ENCODE measurements at regions not wholly inside any gene's neighbourhood (a gene's known extent, or its start where the extent isn't known, plus 50 kb on each side); places are given as distances from the start of the nearest gene placed in this dataset.
"Not testable (repeated sequence)": the region's sequence is repeated elsewhere in the genome, so short reads cannot be mapped to it uniquely, and the experiment has no call there.

- H2AFZ ChIP-seq (ENCODE audit: low read depth, low read length); H3K9me3 Mint-ChIP-seq (ENCODE audit: unreplicated experiment); H3K27ac ChIP-seq (ENCODE audit: low read depth, low read length); H3K4me3 Mint-ChIP-seq (ENCODE audit: unreplicated experiment); H3K27me3 Mint-ChIP-seq (ENCODE audit: low read depth, unreplicated experiment); FAIRE-seq; H3K27ac Mint-ChIP-seq (ENCODE audit: unreplicated experiment); H3K4me3 ChIP-seq (ENCODE audit: insufficient read depth, low read depth, low read length); H3K4me1 Mint-ChIP-seq (ENCODE audit: low read depth, unreplicated experiment); H3K4me1 ChIP-seq (ENCODE audit: insufficient read depth, low read length); H4K20me1 ChIP-seq (ENCODE audit: insufficient read depth, low read length); H3K36me3 ChIP-seq (ENCODE audit: insufficient read depth, low read length); H3K9me3 ChIP-seq (ENCODE audit: insufficient read depth, low read depth, low read length); H3K36me3 Mint-ChIP-seq (ENCODE audit: low read depth, unreplicated experiment); H3K79me2 ChIP-seq (ENCODE audit: insufficient read depth, low read length); H3K27me3 ChIP-seq (ENCODE audit: insufficient read depth, low read length); DNase-seq (ENCODE audit: low read depth); H3K4me2 ChIP-seq (ENCODE audit: low read length); H3K9ac ChIP-seq (ENCODE audit: low read length): not testable (repeated sequence)
Observed at GRCh38 chr15:34528055-34528754, 55.2 kb downstream of the GOLGA8B start.

- not testable (repeated sequence) for H3K27me3 ChIP-seq (ENCODE audit: insufficient read depth, low read length); H3K9me3 Mint-ChIP-seq (ENCODE audit: unreplicated experiment); H3K27ac Mint-ChIP-seq (ENCODE audit: unreplicated experiment); H3K4me3 ChIP-seq (ENCODE audit: insufficient read depth, low read depth, low read length); H3K36me3 ChIP-seq (ENCODE audit: insufficient read depth, low read length); H3K79me2 ChIP-seq (ENCODE audit: insufficient read depth, low read length); H4K20me1 ChIP-seq (ENCODE audit: insufficient read depth, low read length); H3K36me3 Mint-ChIP-seq (ENCODE audit: low read depth, unreplicated experiment); H3K4me3 Mint-ChIP-seq (ENCODE audit: unreplicated experiment); H3K4me2 ChIP-seq (ENCODE audit: low read length); DNase-seq (ENCODE audit: low read depth); H3K27ac ChIP-seq (ENCODE audit: low read depth, low read length); H3K27me3 Mint-ChIP-seq (ENCODE audit: low read depth, unreplicated experiment); H3K9ac ChIP-seq (ENCODE audit: low read length); H3K4me1 ChIP-seq (ENCODE audit: insufficient read depth, low read length); FAIRE-seq; H2AFZ ChIP-seq (ENCODE audit: low read depth, low read length); H3K9me3 ChIP-seq (ENCODE audit: insufficient read depth, low read depth, low read length); H3K4me1 Mint-ChIP-seq (ENCODE audit: low read depth, unreplicated experiment)
Observed at GRCh38 chr15:34527641-34528040, 55.8 kb downstream of the GOLGA8B start.

- FAIRE-seq, result not testable (repeated sequence)
Observed at GRCh38 chr15:34523849-34524248, 59.6 kb downstream of the GOLGA8B start.

GRCh38 chr15:34522601-34523000 lies 60.9 kb downstream of the GOLGA8B start:
- FAIRE-seq; H3K4me1 Mint-ChIP-seq (ENCODE audit: low read depth, unreplicated experiment); H3K79me2 ChIP-seq (ENCODE audit: insufficient read depth, low read length); H3K4me2 ChIP-seq (ENCODE audit: low read length); DNase-seq (ENCODE audit: low read depth); H3K27ac Mint-ChIP-seq (ENCODE audit: unreplicated experiment); H3K9ac ChIP-seq (ENCODE audit: low read length); H4K20me1 ChIP-seq (ENCODE audit: insufficient read depth, low read length); H3K9me3 Mint-ChIP-seq (ENCODE audit: unreplicated experiment); H3K36me3 Mint-ChIP-seq (ENCODE audit: low read depth, unreplicated experiment); H3K4me1 ChIP-seq (ENCODE audit: insufficient read depth, low read length); H3K27me3 ChIP-seq (ENCODE audit: insufficient read depth, low read length); H3K27ac ChIP-seq (ENCODE audit: low read depth, low read length); H3K4me3 Mint-ChIP-seq (ENCODE audit: unreplicated experiment); H2AFZ ChIP-seq (ENCODE audit: low read depth, low read length); H3K4me3 ChIP-seq (ENCODE audit: insufficient read depth, low read depth, low read length); H3K9me3 ChIP-seq (ENCODE audit: insufficient read depth, low read depth, low read length); H3K36me3 ChIP-seq (ENCODE audit: insufficient read depth, low read length): not testable (repeated sequence)
- peaks cover 12% of the 10 kb centered on the region for H3K27me3 Mint-ChIP-seq (ENCODE audit: low read depth, unreplicated experiment)

More at GRCh38 chr15:34523849-34524248, 59.6 kb downstream of the GOLGA8B start:
- H3K36me3 ChIP-seq (ENCODE audit: insufficient read depth, low read length); H3K27me3 Mint-ChIP-seq (ENCODE audit: low read depth, unreplicated experiment); H3K9me3 ChIP-seq (ENCODE audit: insufficient read depth, low read depth, low read length); H3K27ac Mint-ChIP-seq (ENCODE audit: unreplicated experiment); H3K79me2 ChIP-seq (ENCODE audit: insufficient read depth, low read length); H3K4me3 ChIP-seq (ENCODE audit: insufficient read depth, low read depth, low read length); H3K4me2 ChIP-seq (ENCODE audit: low read length); H3K9ac ChIP-seq (ENCODE audit: low read length); H4K20me1 ChIP-seq (ENCODE audit: insufficient read depth, low read length); H3K36me3 Mint-ChIP-seq (ENCODE audit: low read depth, unreplicated experiment); H3K27ac ChIP-seq (ENCODE audit: low read depth, low read length); H2AFZ ChIP-seq (ENCODE audit: low read depth, low read length); DNase-seq (ENCODE audit: low read depth); H3K4me3 Mint-ChIP-seq (ENCODE audit: unreplicated experiment); H3K4me1 Mint-ChIP-seq (ENCODE audit: low read depth, unreplicated experiment); H3K4me1 ChIP-seq (ENCODE audit: insufficient read depth, low read length); H3K27me3 ChIP-seq (ENCODE audit: insufficient read depth, low read length); H3K9me3 Mint-ChIP-seq (ENCODE audit: unreplicated experiment): not testable (repeated sequence)

- H3K4me1 Mint-ChIP-seq (ENCODE audit: low read depth, unreplicated experiment); H3K27ac Mint-ChIP-seq (ENCODE audit: unreplicated experiment); H3K27me3 ChIP-seq (ENCODE audit: insufficient read depth, low read length); H3K9ac ChIP-seq (ENCODE audit: low read length); H3K36me3 ChIP-seq (ENCODE audit: insufficient read depth, low read length); H3K9me3 Mint-ChIP-seq (ENCODE audit: unreplicated experiment); H3K36me3 Mint-ChIP-seq (ENCODE audit: low read depth, unreplicated experiment); DNase-seq (ENCODE audit: low read depth); H3K4me3 ChIP-seq (ENCODE audit: insufficient read depth, low read depth, low read length); H4K20me1 ChIP-seq (ENCODE audit: insufficient read depth, low read length); H3K4me1 ChIP-seq (ENCODE audit: insufficient read depth, low read length); H2AFZ ChIP-seq (ENCODE audit: low read depth, low read length); FAIRE-seq; H3K9me3 ChIP-seq (ENCODE audit: insufficient read depth, low read depth, low read length); H3K4me2 ChIP-seq (ENCODE audit: low read length); H3K4me3 Mint-ChIP-seq (ENCODE audit: unreplicated experiment); H3K27ac ChIP-seq (ENCODE audit: low read depth, low read length); H3K79me2 ChIP-seq (ENCODE audit: insufficient read depth, low read length): not testable (repeated sequence)
- peaks cover 14% of the 10 kb centered on the region for H3K27me3 Mint-ChIP-seq (ENCODE audit: low read depth, unreplicated experiment)
Observed at GRCh38 chr15:34521802-34522485, 61.5 kb downstream of the GOLGA8B start.

Measured in astrocyte (in vitro differentiated cells and primary cell).